Left colon (tissue), 2 donors: ENCODE measurements at regions not wholly inside any gene's neighbourhood (a gene's known extent, or its start where the extent isn't known, plus 50 kb on each side); places are given as distances from the start of the nearest gene placed in this dataset.
"Not testable (repeated sequence)": the region's sequence is repeated elsewhere in the genome, so short reads cannot be mapped to it uniquely, and the experiment has no call there.

ENCODE experiments used
- ATAC-seq: fragments of 200-7000 bp; cut with Tn5 transposase; one replicate; pipeline ENCODE4 v1.9.1; 2020; ENCODE audit warnings: mild to moderate bottlenecking, moderate library complexity
- DNase-seq, 2 donors: peaks; one replicate each; pipeline ENCODE4 v3.0.0-alpha.2; 2020
- intact Hi-C, 2 donors: fragments of 100-400 bp; cut with DNase I in 1 of 2; cut with micrococcal nuclease in 1 of 2; formaldehyde crosslinking; loops; one replicate each; pipeline versions ENCODE4 v1.11.2 to v1.14.0; 2022; cut with DNase I, micrococcal nuclease
- donor health status: DM: no; HTN: no; CAD: no.
- donor health status: DM: yes; HTN: yes; CAD: no.

GRCh38 chr21:43477945-43478386 lies 51.0 kb upstream of the SIK1 start:
- DNase-seq, intact Hi-C loops: not testable (repeated sequence)
- ATAC-seq, result peak; percentile 94
